Skeletal muscle tissue (tissue), 3 donors: ENCODE measurements at regions not wholly inside any gene's neighbourhood (a gene's known extent, or its start where the extent isn't known, plus 50 kb on each side); places are given as distances from the start of the nearest gene placed in this dataset.

Source experiments
- H3K27ac ChIP-seq: one replicate; pipeline ENCODE4 v1.7.0; 2013; ENCODE audit warnings: mild to moderate bottlenecking, low read depth, low read length, inconsistent platforms
- H3K27me3 ChIP-seq, 3 donors: one replicate each; pipeline ENCODE4 v1.7.0; 2013; ENCODE audit warnings: low read length in 3 of 3; ENCODE audit not compliant: control insufficient read depth in 3 of 3, insufficient read depth in 3 of 3
- H3K36me3 ChIP-seq, 3 donors: one replicate each; pipeline ENCODE4 v1.7.0; 2013; ENCODE audit warnings: low read length in 3 of 3; ENCODE audit not compliant: control insufficient read depth in 3 of 3, insufficient read depth in 3 of 3
- H3K4me1 ChIP-seq, 3 donors: one replicate each; pipeline ENCODE4 v1.7.0; 2013; ENCODE audit warnings: low read length in 3 of 3, mild to moderate bottlenecking in 3 of 3; ENCODE audit not compliant: control insufficient read depth in 3 of 3, insufficient read depth in 3 of 3
- H3K4me3 ChIP-seq, 3 donors: one replicate each; pipeline ENCODE4 v1.7.0; 2013; ENCODE audit warnings: low read length in 3 of 3
- H3K9ac ChIP-seq, 3 donors: one replicate each; pipeline ENCODE4 v1.7.0; 2013; ENCODE audit warnings: low read length in 3 of 3, mild to moderate bottlenecking in 3 of 3, moderate library complexity in 2 of 3, low read depth in 1 of 3
- H3K9me3 ChIP-seq, 3 donors: one replicate each; pipeline ENCODE4 v1.7.0; 2013; ENCODE audit warnings: low read length in 3 of 3; ENCODE audit not compliant: control insufficient read depth in 3 of 3
- donor health status: Osteomylitis.

GRCh38 chr1:238281418-238281817, 390.7 kb upstream of the ZP4 start:
- no peaks in the 10 kb centered on the region for H3K27me3 ChIP-seq
- no peak overlapping the region for H3K9ac ChIP-seq
- H3K4me1 ChIP-seq: no peaks in the 10 kb centered on the region
- no peaks in the 10 kb centered on the region for H3K36me3 ChIP-seq
- H3K27ac ChIP-seq: no peak overlapping the region
- H3K4me3 ChIP-seq: no peak overlapping the region
- no peaks in the 10 kb centered on the region for H3K9me3 ChIP-seq

GRCh38 chr1:238279694-238280380, 389.1 kb upstream of the ZP4 start:
- Histone ChIP-seq H3K4me3 (no peak overlapping the region), H3K36me3 (no peaks in the 10 kb centered on the region), H3K27ac (no peak overlapping the region), H3K9me3 (peaks cover 0 to 2% (median 0%) of the 10 kb centered on the region in 3 donors), H3K4me1 (no peaks in the 10 kb centered on the region), H3K27me3 (no peaks in the 10 kb centered on the region), H3K9ac (no peak overlapping the region)

GRCh38 chr1:238272145-238272544, 381.4 kb upstream of the ZP4 start:
- Histone ChIP-seq H3K4me1 (no peaks in the 10 kb centered on the region), H3K9me3 (peaks cover 0 to 2% (median 0%) of the 10 kb centered on the region in 3 donors), H3K4me3 (no peak overlapping the region), H3K27ac (no peak overlapping the region), H3K9ac (no peak overlapping the region), H3K36me3 (no peaks in the 10 kb centered on the region), H3K27me3 (no peaks in the 10 kb centered on the region)

GRCh38 chr1:238265866-238266265, 375.1 kb upstream of the ZP4 start:
- no peaks in the 10 kb centered on the region for H3K27me3 ChIP-seq

GRCh38 chr1:238264951-238265350, 374.2 kb upstream of the ZP4 start:
- Histone ChIP-seq H3K9ac (no peak overlapping the region), H3K36me3 (no peaks in the 10 kb centered on the region), H3K27me3 (no peaks in the 10 kb centered on the region), H3K9me3 (no peaks in the 10 kb centered on the region), H3K27ac (no peak overlapping the region), H3K4me1 (no peaks in the 10 kb centered on the region), H3K4me3 (no peak overlapping the region)

More at GRCh38 chr1:238265866-238266265, 375.1 kb upstream of the ZP4 start:
- no peaks in the 10 kb centered on the region for H3K36me3 ChIP-seq
- H3K27ac ChIP-seq: no peak overlapping the region
- H3K4me3 ChIP-seq: no peak overlapping the region
- H3K9ac ChIP-seq: no peak overlapping the region
- no peaks in the 10 kb centered on the region for H3K9me3 ChIP-seq
- no peaks in the 10 kb centered on the region for H3K4me1 ChIP-seq

- no peak overlapping the region for H3K9ac ChIP-seq
- no peaks in the 10 kb centered on the region for H3K36me3 ChIP-seq
- no peak overlapping the region for H3K4me3 ChIP-seq
- H3K4me1 ChIP-seq: no peaks in the 10 kb centered on the region
- H3K9me3 ChIP-seq: no peaks in the 10 kb centered on the region
- H3K27me3 ChIP-seq: no peaks in the 10 kb centered on the region
- no peak overlapping the region for H3K27ac ChIP-seq
These were observed 367.8 kb upstream of the ZP4 start for GRCh38 chr1:238258510-238258909.

- Histone ChIP-seq H3K9ac (no peak overlapping the region), H3K27ac (no peak overlapping the region), H3K27me3 (no peaks in the 10 kb centered on the region), H3K4me1 (no peaks in the 10 kb centered on the region), H3K9me3 (no peaks in the 10 kb centered on the region), H3K36me3 (no peaks in the 10 kb centered on the region), H3K4me3 (no peak overlapping the region)
These were observed 366.4 kb upstream of the ZP4 start for GRCh38 chr1:238257018-238257621.

GRCh38 chr1:238254935-238255334, 364.2 kb upstream of the ZP4 start:
- H3K36me3 ChIP-seq: no peaks in the 10 kb centered on the region
- no peak overlapping the region for H3K9ac ChIP-seq
- H3K27ac ChIP-seq: no peak overlapping the region
- no peaks in the 10 kb centered on the region for H3K27me3 ChIP-seq
- no peaks in the 10 kb centered on the region for H3K4me1 ChIP-seq
- no peaks in the 10 kb centered on the region for H3K9me3 ChIP-seq
- no peak overlapping the region for H3K4me3 ChIP-seq

- Histone ChIP-seq H3K9me3 (no peaks in the 10 kb centered on the region), H3K9ac (no peak overlapping the region), H3K36me3 (no peaks in the 10 kb centered on the region), H3K4me1 (no peaks in the 10 kb centered on the region), H3K4me3 (no peak overlapping the region), H3K27me3 (no peaks in the 10 kb centered on the region), H3K27ac (no peak overlapping the region)
These were observed 361.5 kb upstream of the ZP4 start for GRCh38 chr1:238252033-238252802.

- no peak overlapping the region for H3K4me3 ChIP-seq
- no peak overlapping the region for H3K9ac ChIP-seq
- H3K27ac ChIP-seq: no peak overlapping the region
- H3K4me1 ChIP-seq: no peaks in the 10 kb centered on the region
- no peaks in the 10 kb centered on the region for H3K9me3 ChIP-seq
- H3K36me3 ChIP-seq: no peaks in the 10 kb centered on the region
- H3K27me3 ChIP-seq: no peaks in the 10 kb centered on the region
These were observed 357.6 kb upstream of the ZP4 start for GRCh38 chr1:238248356-238248755.
